ENCODE measurements at regions not wholly inside any gene's neighbourhood (a gene's known extent, or its start where the extent isn't known, plus 50 kb on each side); places are given as distances from the start of the nearest gene placed in this dataset.

DNA sequence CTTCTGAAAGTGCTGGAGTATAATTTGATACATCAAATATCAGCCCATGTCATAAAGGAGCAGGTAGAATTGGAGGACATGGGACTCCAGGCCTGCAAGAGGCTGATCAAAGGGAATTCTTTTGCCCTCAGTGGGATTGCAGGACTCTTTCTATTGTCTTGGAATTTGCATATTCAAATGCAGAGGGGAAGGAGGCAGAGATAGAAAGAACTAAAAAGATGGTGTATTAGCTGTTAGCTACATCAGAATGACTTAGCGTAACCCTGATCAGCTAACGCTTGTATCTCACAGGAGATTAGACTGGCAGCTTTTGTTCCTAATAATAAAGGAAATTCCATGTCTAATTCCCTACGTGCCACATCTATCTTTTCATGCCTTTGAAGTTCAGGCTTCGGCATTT is 1014.7 kb upstream of the RBFOX1 start:
- H3K9me3 ChIP-seq (ENCODE audit: control insufficient read depth, insufficient read depth, low read depth, low read length), result no peaks in the 10 kb centered on the region
- no peak overlapping the region for H3K4me3 ChIP-seq (replicated peaks in 1 of 4; ENCODE audit: control extremely low read depth in 1 of 4, insufficient read depth in 1 of 4, low read depth in 3 of 4, low read length in 4 of 4)
- H3K36me3 ChIP-seq (ENCODE audit: control insufficient read depth, insufficient read depth, low read length), result no peaks in the 10 kb centered on the region
- H3K79me2 ChIP-seq (ENCODE audit: control insufficient read depth, insufficient read depth, low read length), result no peaks in the 10 kb centered on the region
- H3K9ac ChIP-seq (ENCODE audit: insufficient read depth, low read length), result no peak overlapping the region
- no peaks in the 10 kb centered on the region for H3K27me3 ChIP-seq (ENCODE audit: control insufficient read depth, insufficient read depth, low read length)
- TF ChIP-seq, protein P1, sequence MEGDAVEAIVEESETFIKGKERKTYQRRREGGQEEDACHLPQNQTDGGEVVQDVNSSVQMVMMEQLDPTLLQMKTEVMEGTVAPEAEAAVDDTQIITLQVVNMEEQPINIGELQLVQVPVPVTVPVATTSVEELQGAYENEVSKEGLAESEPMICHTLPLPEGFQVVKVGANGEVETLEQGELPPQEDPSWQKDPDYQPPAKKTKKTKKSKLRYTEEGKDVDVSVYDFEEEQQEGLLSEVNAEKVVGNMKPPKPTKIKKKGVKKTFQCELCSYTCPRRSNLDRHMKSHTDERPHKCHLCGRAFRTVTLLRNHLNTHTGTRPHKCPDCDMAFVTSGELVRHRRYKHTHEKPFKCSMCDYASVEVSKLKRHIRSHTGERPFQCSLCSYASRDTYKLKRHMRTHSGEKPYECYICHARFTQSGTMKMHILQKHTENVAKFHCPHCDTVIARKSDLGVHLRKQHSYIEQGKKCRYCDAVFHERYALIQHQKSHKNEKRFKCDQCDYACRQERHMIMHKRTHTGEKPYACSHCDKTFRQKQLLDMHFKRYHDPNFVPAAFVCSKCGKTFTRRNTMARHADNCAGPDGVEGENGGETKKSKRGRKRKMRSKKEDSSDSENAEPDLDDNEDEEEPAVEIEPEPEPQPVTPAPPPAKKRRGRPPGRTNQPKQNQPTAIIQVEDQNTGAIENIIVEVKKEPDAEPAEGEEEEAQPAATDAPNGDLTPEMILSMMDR (conservative IDR thresholded peaks at IDR 0.05 in 1 of 2, IDR thresholded peaks at IDR 0.05 in 1 of 2; ENCODE audit: low read depth in 1 of 2, low read length in 2 of 2), result no peak
- TF ChIP-seq EZH2 (IDR thresholded peaks at IDR 0.05; ENCODE audit: low read length, missing control alignments), result no peak
- H3K4me2 ChIP-seq (ENCODE audit: extremely low read depth, insufficient read depth, low read length), result no peak overlapping the region
- no peak overlapping the region for H3K27ac ChIP-seq (ENCODE audit: insufficient read depth, low read length)
- no peak overlapping the region for H2AFZ ChIP-seq (ENCODE audit: low read length)
- no peaks in the 10 kb centered on the region for H4K20me1 ChIP-seq (ENCODE audit: control insufficient read depth, extremely low read depth, insufficient read depth, low read length)
- no peak for DNase-seq (ENCODE audit: low read depth in 2 of 2)
- no peaks in the 10 kb centered on the region for H3K4me1 ChIP-seq (ENCODE audit: control insufficient read depth, extremely low read depth, insufficient read depth, low read length)

DNA sequence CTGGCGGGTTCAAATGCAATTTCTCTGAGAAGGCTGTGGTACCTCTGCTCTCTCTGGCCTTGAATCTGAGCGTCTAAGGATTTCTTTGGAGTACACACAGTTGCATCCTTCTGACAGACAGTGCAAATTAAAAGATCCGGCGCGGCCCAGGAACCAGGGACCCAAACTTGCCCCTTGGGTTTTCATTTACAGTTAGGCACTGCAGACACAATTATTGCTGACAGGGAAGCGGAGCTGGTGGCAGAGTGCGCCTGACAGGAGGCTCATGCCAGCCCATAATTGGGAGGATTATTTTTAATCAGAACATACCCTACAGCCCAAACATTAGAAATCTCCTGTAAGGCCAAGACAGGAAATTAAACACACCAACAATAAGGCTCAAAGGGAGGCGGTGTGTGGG is 1023.4 kb upstream of the RBFOX1 start:
- DNase-seq (ENCODE audit: low read depth in 2 of 2), result no peak
- Histone ChIP-seq H3K27ac (ENCODE audit: insufficient read depth, low read length) (no peak overlapping the region), H3K9ac (ENCODE audit: insufficient read depth, low read length) (no peak overlapping the region), H3K27me3 (ENCODE audit: control insufficient read depth, insufficient read depth, low read length) (no peaks in the 10 kb centered on the region), H2AFZ (ENCODE audit: low read length) (no peak overlapping the region), H3K36me3 (ENCODE audit: control insufficient read depth, insufficient read depth, low read length) (no peaks in the 10 kb centered on the region), H3K9me3 (ENCODE audit: control insufficient read depth, insufficient read depth, low read depth, low read length) (no peaks in the 10 kb centered on the region), H3K4me2 (ENCODE audit: extremely low read depth, insufficient read depth, low read length) (no peak overlapping the region), H3K4me3 (replicated peaks in 1 of 4; ENCODE audit: control extremely low read depth in 1 of 4, insufficient read depth in 1 of 4, low read depth in 3 of 4, low read length in 4 of 4) (no peak overlapping the region), H3K79me2 (ENCODE audit: control insufficient read depth, insufficient read depth, low read length) (no peaks in the 10 kb centered on the region), H4K20me1 (ENCODE audit: control insufficient read depth, extremely low read depth, insufficient read depth, low read length) (no peaks in the 10 kb centered on the region), H3K4me1 (ENCODE audit: control insufficient read depth, extremely low read depth, insufficient read depth, low read length) (no peaks in the 10 kb centered on the region)
- no peak for TF ChIP-seq EZH2 (IDR thresholded peaks at IDR 0.05; ENCODE audit: low read length, missing control alignments)
- TF ChIP-seq, protein P1 (conservative IDR thresholded peaks at IDR 0.05 in 1 of 2, IDR thresholded peaks at IDR 0.05 in 1 of 2; ENCODE audit: low read depth in 1 of 2, low read length in 2 of 2), result no peak

DNA sequence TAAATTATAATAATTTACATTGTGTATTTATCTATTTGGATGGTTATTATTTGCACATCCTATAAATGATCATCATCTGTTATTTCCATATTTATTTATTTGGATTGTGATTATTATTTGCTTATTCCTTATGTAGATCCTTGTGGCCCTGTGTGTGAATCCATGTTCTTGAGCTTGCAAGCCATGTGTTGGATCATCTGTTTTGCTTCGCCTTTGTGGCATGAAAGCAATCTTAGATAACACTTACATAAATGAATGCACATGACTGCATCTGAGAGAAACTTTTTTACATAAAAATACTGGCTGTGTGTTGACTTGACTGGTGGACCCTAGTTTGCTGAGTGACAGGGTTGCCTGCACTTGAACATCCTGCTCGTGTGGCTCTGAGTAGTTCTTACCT is 1024.5 kb upstream of the RBFOX1 start:
- Histone ChIP-seq H3K4me2 (ENCODE audit: extremely low read depth, insufficient read depth, low read length) (no peak overlapping the region), H3K9ac (ENCODE audit: insufficient read depth, low read length) (no peak overlapping the region), H3K36me3 (ENCODE audit: control insufficient read depth, insufficient read depth, low read length) (no peaks in the 10 kb centered on the region), H3K27ac (ENCODE audit: insufficient read depth, low read length) (no peak overlapping the region), H3K4me3 (replicated peaks in 1 of 4; ENCODE audit: control extremely low read depth in 1 of 4, insufficient read depth in 1 of 4, low read depth in 3 of 4, low read length in 4 of 4) (no peak overlapping the region), H3K27me3 (ENCODE audit: control insufficient read depth, insufficient read depth, low read length) (no peaks in the 10 kb centered on the region), H3K79me2 (ENCODE audit: control insufficient read depth, insufficient read depth, low read length) (no peaks in the 10 kb centered on the region), H3K9me3 (ENCODE audit: control insufficient read depth, insufficient read depth, low read depth, low read length) (no peaks in the 10 kb centered on the region), H2AFZ (ENCODE audit: low read length) (no peak overlapping the region), H3K4me1 (ENCODE audit: control insufficient read depth, extremely low read depth, insufficient read depth, low read length) (no peaks in the 10 kb centered on the region), H4K20me1 (ENCODE audit: control insufficient read depth, extremely low read depth, insufficient read depth, low read length) (no peaks in the 10 kb centered on the region)
- TF ChIP-seq, protein P1 (conservative IDR thresholded peaks at IDR 0.05 in 1 of 2, IDR thresholded peaks at IDR 0.05 in 1 of 2; ENCODE audit: low read depth in 1 of 2, low read length in 2 of 2), result no peak
- no peak for TF ChIP-seq EZH2 (IDR thresholded peaks at IDR 0.05; ENCODE audit: low read length, missing control alignments)
- no peak for DNase-seq (ENCODE audit: low read depth in 2 of 2)

Data from fibroblast of lung (primary cell).